ENCODE measurements at regions not wholly inside any gene's neighbourhood (a gene's known extent, or its start where the extent isn't known, plus 50 kb on each side); places are given as distances from the start of the nearest gene placed in this dataset.

DNA sequence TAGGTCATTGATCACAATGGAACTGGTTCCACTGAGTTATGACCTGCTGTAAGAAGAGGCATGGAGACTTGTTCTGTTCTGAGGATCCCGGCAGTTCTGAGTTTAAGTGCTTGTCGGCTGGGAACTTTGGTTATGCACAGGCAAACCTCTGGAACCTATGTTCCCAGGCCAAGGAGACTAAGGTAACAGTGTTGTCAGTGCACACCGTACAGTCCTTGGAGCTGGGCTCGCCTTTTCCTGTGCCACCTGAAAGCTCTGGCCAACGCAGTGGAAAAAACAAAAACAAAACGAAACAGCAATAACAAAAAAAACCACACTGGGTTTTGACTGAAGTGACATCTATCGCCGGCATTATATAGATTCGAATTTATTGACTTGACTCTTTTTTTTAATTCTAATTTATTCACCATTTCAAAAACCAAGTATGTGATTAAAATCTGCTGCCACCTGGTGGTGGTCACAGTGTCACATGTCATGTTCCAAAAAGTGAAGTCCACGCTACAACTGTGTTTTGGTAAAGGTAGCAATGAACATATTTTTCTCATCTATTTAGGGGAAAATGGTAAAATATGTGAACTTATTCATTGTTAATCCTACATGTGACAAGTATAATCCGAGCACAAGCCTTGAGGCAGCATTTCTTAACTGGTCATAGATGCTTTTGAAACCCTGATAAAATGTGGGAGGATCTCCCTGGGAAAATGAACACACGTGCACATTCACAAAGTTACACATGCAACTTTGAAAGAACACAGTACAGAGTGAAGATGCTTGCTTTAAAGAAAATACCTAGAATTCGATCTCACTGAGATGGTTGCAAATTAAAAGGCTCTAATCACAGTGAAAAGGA is 113.8 kb upstream of the PPP2R2D start:
- 43 to 50% methylated on average over 13 of the region's 13 CpGs for WGBS, 2 donors
- no peak overlapping the region for H3K4me3 ChIP-seq (ENCODE audit: low read depth, poor library complexity, severe bottlenecking)
- intact Hi-C loops (cut with DNase I; ENCODE audit: low total_unique reads), result no loop called here
- peak in 1 of 2 donors; percentile 68 for DNase-seq (ENCODE audit: low spot score in 2 of 2)
- TF ChIP-seq POLR2A (IDR thresholded peaks at IDR 0.05), result no peak
- TF ChIP-seq, protein P1, sequence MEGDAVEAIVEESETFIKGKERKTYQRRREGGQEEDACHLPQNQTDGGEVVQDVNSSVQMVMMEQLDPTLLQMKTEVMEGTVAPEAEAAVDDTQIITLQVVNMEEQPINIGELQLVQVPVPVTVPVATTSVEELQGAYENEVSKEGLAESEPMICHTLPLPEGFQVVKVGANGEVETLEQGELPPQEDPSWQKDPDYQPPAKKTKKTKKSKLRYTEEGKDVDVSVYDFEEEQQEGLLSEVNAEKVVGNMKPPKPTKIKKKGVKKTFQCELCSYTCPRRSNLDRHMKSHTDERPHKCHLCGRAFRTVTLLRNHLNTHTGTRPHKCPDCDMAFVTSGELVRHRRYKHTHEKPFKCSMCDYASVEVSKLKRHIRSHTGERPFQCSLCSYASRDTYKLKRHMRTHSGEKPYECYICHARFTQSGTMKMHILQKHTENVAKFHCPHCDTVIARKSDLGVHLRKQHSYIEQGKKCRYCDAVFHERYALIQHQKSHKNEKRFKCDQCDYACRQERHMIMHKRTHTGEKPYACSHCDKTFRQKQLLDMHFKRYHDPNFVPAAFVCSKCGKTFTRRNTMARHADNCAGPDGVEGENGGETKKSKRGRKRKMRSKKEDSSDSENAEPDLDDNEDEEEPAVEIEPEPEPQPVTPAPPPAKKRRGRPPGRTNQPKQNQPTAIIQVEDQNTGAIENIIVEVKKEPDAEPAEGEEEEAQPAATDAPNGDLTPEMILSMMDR (IDR thresholded peaks at IDR 0.05), result no peak

DNA sequence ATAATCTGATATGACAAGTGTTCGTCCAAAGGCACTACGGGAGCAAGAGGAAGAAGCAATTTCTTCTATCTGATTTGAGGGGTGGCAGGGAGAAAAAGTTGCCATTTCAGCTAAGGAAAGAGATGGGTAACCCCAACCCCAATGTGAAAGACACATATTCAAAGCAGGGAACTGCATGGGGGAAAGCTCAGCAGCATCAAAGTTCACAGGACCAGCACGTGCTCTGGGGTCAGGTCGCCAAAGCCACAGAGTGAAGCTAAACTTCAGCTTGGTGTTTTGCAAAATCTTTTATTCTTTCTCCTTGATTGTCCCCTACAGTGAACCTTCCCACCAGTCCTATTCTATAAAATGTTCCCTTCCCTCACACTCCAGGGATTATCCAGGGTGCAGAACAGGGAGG is 112.8 kb upstream of the PPP2R2D start:
- intact Hi-C loops (cut with DNase I; ENCODE audit: low total_unique reads), result no loop called here
- WGBS, 2 donors, result 75 to 77% methylated on average over 4 of the region's 4 CpGs
- H3K4me3 ChIP-seq (ENCODE audit: low read depth, poor library complexity, severe bottlenecking), result no peak overlapping the region
- TF ChIP-seq POLR2A (IDR thresholded peaks at IDR 0.05), result no peak
- TF ChIP-seq, protein P1 (IDR thresholded peaks at IDR 0.05), result no peak
- DNase-seq (ENCODE audit: low spot score in 2 of 2), result peak in 1 of 2 donors; percentile 13

DNA sequence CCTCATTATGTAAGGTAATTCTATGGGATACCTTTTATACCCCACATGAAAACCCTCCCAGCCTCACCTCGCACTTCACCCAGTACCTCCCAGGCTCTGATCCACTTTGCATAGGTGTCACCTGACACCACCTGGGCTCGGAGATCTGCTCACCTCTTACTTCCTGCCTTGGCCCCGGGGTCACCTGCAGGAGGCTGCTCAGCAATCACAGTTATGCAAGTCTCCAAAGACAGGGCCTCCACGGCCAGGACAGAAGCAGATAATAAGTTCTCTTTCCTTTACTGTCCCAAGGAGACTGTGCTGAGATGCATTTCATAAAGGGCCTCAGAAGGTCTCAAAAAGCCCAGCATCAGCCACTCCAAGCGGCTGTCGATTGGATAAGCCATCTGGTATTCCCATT is 112.4 kb upstream of the PPP2R2D start:
- WGBS, 2 donors, result 42 to 57% methylated on average over 6 of the region's 6 CpGs
- TF ChIP-seq, protein P1 (IDR thresholded peaks at IDR 0.05), result no peak
- no peak for TF ChIP-seq POLR2A (IDR thresholded peaks at IDR 0.05)
- intact Hi-C loops (cut with DNase I; ENCODE audit: low total_unique reads), result no loop called here
- DNase-seq (ENCODE audit: low spot score in 2 of 2), result peak in 1 of 2 donors; percentile 58
- H3K4me3 ChIP-seq (ENCODE audit: low read depth, poor library complexity, severe bottlenecking), result no peak overlapping the region

DNA sequence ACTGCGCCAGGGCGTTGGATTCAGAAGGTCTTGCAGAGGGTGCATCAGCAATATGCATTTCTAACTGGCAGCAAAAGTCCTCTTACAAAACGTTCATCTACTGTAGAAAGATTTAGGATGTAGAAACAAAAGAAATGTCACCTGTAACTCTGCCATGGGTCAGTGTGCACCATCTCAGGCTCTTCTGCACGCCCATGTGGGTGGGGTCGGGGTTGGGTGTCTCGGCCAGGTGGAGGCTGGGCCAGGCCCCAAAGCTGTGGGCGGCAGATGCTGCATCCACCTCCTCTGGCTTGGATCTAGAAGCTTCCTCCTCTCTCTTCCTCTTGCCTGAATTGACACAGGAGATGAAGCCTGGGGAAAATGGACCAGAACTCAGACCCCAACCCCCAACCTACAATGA is 111.3 kb upstream of the PPP2R2D start:
- no peak overlapping the region for H3K4me3 ChIP-seq (ENCODE audit: low read depth, poor library complexity, severe bottlenecking)
- WGBS, 2 donors, result 66 to 79% methylated on average over 7 of the region's 7 CpGs
- TF ChIP-seq, protein P1 (IDR thresholded peaks at IDR 0.05), result no peak
- TF ChIP-seq POLR2A (IDR thresholded peaks at IDR 0.05), result no peak
- peak in 1 of 2 donors; percentile 49 for DNase-seq (ENCODE audit: low spot score in 2 of 2)
- intact Hi-C loops (cut with DNase I; ENCODE audit: low total_unique reads), result no loop called here

DNA sequence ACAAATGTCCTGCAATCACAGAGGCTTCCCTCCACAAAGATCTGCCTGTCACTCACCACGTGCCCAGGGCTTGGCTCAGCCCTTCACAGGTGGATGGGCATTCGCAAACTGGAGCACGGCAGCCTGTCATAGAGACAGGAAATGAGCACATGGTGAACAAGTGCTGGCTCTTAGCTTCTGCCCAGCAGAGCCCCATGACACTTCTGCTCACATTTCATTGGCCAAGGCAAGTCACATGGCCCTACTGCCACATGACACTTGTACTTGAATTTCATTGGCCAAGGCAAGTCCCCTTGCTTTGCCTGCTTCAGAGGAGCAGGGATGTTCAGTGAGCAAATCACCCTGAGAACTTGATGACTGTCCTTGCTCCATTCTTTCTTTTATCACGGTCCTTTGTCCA is 110.8 kb upstream of the PPP2R2D start:
- intact Hi-C loops (cut with DNase I; ENCODE audit: low total_unique reads), result no loop called here
- H3K4me3 ChIP-seq (ENCODE audit: low read depth, poor library complexity, severe bottlenecking), result no peak overlapping the region
- WGBS, 2 donors, result 86 to 90% methylated on average over 4 of the region's 4 CpGs
- DNase-seq (ENCODE audit: low spot score in 2 of 2), result peak in 1 of 2 donors; percentile 60
- TF ChIP-seq, protein P1 (IDR thresholded peaks at IDR 0.05), result no peak
- TF ChIP-seq POLR2A (IDR thresholded peaks at IDR 0.05), result no peak
